GM10266 (cell line): ENCODE measurements at regions not wholly inside any gene's neighbourhood (a gene's known extent, or its start where the extent isn't known, plus 50 kb on each side); places are given as distances from the start of the nearest gene placed in this dataset.

ENCODE experiments used
- DNase-seq: peaks from one replicate; pipeline ENCODE4 v3.0.0; 2012; ENCODE audit errors: extremely low spot score
- TF ChIP-seq, protein P1 (sequence below): IDR thresholded peaks from 2 replicates; pipeline ENCODE4 v1.5.1; 2012; ENCODE audit warnings: mild to moderate bottlenecking, low read depth; ENCODE audit not compliant: control insufficient read depth, insufficient read depth; ENCODE audit errors: missing control alignments

DNA sequence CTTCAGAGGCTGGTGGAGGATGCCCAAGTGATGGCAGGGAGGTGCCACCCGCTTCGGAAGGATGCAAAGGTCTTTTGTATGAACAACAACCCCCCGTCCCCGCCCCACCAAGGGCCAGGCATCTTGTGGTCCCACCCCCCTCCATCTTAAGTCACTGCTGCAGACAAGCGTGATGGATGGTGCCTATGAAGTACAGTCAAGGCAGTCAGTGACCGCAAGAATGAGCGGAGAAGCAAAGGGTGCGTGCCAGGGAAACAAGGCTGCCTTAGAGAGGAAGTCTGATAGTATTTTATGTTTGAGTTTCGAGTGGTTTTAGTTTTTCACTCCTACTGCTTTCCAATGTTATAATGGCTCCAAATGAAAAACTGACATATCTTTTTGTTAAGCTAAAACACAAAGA is 68.7 kb upstream of the GPM6B start:
- TF ChIP-seq, protein P1, sequence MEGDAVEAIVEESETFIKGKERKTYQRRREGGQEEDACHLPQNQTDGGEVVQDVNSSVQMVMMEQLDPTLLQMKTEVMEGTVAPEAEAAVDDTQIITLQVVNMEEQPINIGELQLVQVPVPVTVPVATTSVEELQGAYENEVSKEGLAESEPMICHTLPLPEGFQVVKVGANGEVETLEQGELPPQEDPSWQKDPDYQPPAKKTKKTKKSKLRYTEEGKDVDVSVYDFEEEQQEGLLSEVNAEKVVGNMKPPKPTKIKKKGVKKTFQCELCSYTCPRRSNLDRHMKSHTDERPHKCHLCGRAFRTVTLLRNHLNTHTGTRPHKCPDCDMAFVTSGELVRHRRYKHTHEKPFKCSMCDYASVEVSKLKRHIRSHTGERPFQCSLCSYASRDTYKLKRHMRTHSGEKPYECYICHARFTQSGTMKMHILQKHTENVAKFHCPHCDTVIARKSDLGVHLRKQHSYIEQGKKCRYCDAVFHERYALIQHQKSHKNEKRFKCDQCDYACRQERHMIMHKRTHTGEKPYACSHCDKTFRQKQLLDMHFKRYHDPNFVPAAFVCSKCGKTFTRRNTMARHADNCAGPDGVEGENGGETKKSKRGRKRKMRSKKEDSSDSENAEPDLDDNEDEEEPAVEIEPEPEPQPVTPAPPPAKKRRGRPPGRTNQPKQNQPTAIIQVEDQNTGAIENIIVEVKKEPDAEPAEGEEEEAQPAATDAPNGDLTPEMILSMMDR = no peak
- DNase-seq = no peak

DNA sequence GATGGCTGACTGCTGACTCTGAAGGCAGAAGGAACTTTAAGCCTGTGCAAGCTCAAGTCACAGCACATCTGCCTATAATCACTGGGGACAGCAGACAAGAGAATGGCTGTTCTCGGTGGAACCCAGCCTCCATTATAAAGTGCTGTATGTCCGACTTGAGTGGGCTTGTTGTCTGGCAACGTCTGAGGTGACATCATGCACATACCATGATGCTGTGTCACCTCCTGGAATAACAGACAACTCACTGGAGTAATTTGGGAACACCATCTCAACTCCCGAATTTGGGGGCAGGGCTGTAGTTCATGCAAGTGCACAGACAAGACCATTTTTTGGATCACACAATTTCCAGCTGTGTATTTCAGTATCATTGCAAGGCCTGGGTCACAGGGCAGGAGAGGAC is 59.8 kb upstream of the GPM6B start:
- TF ChIP-seq, protein P1 = no peak
- DNase-seq = no peak

DNA sequence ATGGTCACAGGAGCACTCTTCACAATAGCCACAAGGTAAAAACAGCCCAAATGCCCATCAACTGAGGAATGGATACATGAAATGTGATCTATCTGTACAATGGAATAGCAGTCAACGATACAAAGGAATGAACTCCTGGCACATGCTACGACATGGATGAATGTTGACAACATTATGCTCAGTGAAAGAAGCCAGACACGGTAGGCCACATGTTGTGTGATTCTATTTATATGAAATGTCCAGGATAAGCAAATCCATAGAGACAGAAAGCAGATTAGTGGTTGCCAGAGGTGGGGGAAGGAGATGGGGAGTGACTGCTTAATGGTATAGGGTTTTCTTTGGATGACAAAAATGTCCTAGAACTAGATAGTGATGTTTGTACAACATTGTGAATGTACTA is 58.7 kb upstream of the GPM6B start:
- no peak for DNase-seq
- TF ChIP-seq, protein P1 = no peak

DNA sequence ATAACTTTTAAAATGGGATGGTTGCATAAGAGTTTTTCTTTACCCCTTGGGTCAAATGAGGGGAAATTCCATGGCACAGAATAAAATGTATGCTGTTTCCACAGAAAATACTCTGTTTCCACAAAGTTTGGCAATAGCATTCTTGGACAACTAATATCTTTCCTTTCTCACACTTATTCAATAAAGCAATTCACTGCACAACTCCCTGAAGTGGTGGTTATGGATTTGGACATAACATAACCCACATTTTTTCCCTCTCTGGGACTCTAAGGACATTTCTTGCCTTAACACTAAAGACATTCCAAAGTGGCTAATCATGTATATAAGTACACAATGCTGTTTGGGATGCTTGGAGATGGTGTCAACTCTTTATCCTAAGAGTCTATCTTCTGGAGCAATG is 51.7 kb upstream of the GPM6B start:
- TF ChIP-seq, protein P1 = no peak
- DNase-seq = no peak
